Muscle of arm (tissue), 1 donor: ENCODE measurements at regions not wholly inside any gene's neighbourhood (a gene's known extent, or its start where the extent isn't known, plus 50 kb on each side); places are given as distances from the start of the nearest gene placed in this dataset.

Experiments
- DNase-seq: peaks from one replicate; pipeline ENCODE4 v3.0.0-alpha.2; 2013

GRCh38 chr12:126191949-126192348 is 1126.7 kb downstream of the AACS start:
- no peak for DNase-seq

DNA sequence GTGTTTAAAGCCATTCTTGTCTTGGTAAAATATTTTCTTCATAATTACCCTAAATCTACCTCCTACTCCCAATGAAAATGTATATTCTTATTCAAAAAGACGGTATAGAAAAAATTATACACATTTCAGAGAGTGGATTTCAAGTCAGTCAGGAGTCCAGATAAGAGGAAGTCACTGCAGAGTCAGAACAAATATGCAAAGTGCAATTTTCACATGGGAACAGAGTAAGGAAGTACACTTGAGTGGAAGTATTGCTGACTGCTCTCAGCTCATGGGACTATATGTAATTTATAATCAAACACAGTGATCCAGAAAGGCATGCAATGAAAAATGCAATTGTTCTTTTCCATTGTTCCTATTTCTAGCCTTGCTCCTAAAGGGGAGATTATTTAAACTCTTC is 1128.0 kb downstream of the AACS start:
- DNase-seq, result no peak

DNA sequence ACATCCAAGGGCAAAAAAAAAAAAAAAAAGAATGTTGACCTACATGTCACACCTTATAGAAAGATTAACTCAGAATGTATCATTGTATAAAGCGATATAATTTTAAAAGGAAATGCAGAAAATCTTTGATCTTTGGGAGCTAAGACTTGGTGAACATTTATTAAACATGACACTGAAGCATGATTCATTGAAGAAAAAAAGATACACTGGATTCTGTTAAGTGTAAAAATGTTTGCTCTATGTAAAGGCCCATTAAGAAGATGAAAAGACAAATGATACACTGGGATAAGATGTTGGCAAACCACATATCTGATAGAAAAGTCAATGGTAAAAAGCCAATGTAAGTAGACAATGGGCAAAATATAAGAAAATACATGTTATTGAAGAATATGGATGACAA is 1131.0 kb downstream of the AACS start:
- no peak for DNase-seq

- DNase-seq, result no peak
Measured at GRCh38 chr12:126198516-126198915, 1133.3 kb downstream of the AACS start.

- no peak for DNase-seq
Measured at GRCh38 chr12:126198966-126199692, 1133.9 kb downstream of the AACS start.

DNA sequence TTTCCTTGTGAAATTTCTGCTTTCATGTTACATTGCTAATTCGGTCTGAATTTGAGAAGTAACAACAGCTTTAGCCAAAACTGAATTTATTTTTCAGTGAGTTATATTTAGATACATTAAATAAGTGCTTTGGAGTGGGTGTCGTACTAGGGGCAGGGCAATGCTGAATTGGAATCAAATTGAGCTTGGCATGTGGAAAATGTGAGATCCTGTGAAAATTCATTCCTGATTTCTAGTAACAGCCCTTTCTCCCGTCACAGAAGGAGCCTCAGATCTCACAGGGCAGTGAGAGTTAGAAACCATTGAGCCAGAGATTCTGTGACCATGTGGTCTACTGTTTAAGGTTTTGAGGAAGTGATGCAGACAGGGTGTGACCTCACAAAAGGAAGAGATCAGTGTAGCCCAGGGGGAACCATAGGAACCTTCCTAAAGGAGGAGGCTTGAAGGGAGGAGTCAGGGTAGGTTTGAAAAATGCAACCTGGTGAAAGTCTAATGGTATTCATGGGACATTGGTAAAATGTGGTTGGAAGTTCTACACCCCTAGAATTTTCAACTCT is 1136.8 kb downstream of the AACS start:
- no peak for DNase-seq

- DNase-seq, result no peak
Measured at GRCh38 chr12:126204326-126204725, 1139.1 kb downstream of the AACS start.

DNA sequence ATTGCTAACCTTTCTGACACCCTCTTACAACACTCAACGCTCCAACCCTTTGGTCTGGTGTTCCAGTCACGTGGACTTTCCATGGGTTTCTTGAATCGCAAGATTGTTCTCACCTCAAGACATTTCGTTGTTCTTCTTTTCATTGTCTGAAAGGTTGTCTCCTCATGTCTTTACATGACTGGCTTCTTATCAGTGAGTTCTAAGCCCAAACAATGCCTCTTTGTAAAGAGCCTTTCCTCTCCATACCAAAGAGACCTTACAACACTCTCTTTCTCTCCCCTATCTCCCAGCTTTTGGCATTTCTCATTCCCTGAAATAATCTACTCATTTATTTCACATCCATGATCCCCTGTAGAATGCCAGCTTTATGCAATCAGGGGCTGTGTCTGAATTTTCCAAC is 1144.8 kb downstream of the AACS start:
- DNase-seq, result no peak

DNA sequence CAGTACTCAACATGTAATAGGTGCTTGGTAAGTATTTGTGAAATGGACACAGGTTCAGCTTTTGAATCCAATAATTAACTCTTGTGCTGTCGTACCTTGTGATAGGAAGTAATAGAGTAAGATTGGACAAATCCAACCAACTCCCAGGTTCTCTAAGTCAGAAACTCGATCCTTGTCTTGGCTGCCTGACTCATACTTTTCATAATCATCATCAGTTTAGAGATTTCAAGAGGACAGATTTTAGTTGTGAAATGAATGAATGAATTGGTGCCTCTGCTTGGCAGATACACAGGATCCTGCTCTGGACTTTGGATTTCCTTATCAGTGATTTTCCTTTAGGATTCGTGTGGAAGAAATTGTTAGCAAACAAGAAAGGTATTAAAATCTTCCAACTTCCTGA is 1145.2 kb downstream of the AACS start:
- no peak for DNase-seq

DNA sequence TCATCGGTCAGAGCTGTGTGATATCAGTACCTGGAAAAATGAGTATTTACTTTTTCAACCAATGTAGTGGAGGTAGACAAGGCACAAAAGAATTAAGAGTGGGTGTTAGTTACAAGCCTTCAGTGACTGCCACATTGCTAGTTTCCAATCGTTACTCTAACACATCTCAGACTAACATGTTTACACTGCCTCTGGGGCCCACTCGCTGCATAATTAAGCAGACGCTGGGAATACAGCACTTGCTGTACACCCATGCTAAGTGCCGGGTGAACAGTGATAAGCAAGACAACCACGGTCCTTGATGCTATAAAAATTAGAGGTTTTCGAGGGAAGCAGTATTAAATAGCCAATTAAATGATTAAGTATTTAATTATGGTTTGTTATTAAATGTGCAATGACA is 1147.6 kb downstream of the AACS start:
- no peak for DNase-seq

DNA sequence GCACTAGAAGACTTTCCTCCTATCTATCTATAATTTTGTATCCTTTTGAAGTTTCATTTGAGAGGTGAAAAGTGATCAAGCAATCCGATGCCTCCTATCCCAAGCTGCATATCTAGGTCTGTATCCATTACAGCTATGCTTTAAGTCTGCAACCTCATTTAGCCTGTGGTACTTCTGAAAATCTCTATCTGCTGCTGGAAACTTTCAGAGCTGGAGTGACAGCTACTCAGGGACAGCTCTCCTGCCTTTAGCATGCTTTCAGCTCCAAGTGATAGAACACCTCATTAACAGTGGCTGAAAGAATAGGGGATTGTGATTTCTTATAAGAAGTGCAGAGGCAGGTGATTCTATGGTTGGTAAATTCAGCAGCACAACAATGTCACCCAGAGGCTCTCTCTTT is 1153.5 kb downstream of the AACS start:
- no peak for DNase-seq

DNA sequence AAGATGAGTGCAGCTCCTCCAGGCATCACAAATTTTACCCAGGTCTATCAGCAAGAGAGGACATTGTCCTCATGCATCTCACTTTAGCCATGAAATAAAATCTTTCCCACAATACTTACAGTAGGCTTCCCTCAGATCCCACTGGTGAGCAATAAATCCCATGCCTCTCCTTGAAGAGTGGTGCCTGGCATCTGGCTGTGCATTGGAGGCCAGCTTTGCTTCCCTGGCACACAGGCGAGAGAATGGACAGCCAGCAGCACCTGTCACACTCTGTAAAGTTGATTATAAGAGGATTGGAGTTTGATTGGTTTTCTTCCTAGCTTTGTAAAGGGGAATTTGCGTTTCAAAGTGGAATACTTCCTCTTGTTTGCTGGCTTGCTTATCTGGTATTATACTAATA is 1153.9 kb downstream of the AACS start:
- DNase-seq, result no peak

- no peak for DNase-seq
Measured at GRCh38 chr12:126219654-126220279, 1154.5 kb downstream of the AACS start.

GRCh38 chr12:126224032-126224431 is 1158.8 kb downstream of the AACS start:
- DNase-seq, result no peak

DNA sequence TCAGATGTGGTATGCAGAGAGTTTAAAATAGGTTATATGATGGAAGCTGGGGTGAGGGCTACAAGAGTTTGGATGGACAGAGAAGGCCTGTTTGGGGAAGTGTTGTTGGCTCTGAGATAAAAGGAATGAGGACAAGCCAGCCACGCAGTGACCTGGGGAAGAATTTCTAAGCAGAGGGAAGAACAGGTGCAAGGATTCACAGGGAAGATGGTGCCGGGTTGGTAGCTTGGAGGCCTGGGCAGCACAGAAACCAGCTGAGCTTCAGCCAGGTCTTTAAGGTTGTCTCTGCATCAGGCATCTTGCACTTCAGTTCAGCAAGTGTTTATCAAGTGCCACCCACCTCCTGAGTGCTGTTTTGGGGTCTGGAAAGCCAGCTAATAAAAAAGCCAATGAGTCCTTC is 1163.7 kb downstream of the AACS start:
- no peak for DNase-seq

DNA sequence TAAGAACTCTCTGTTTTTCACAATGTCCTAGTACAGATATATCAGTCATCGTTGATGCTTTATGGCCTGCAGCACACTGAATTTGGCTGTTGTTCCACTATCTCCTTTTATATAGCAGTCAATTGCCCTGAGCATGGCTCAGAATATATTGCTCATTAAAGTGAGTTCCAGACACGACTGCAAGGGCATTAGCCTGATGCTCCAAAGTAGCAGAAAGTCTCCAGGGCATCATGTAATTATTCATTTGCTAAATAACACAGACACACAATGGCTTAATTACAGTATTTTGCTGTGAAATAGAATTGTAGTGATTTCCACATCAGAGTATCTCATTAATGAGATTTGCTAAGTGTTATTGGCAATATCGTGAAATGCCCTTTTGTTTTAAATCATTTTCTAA is 1167.5 kb downstream of the AACS start:
- DNase-seq, result no peak

DNA sequence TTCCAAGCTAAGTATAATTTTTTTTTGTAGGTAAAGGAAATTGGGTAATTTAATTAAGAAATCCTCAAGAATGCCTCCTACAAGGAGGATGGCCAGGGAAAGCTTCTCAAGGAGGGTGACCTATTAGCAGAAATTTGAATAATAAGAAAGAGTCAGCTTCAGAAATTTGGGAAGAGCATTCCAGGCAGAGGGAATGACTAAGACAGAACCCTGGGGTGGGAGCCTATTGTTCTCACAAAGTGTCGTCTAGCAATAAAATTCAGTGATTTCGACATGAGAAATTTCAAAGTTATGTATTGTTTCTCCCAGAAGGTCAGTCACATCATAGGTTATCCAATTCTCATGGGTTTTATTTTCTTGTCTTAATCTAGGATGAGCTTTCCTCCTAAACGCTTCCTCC is 1168.4 kb downstream of the AACS start:
- DNase-seq, result no peak

DNA sequence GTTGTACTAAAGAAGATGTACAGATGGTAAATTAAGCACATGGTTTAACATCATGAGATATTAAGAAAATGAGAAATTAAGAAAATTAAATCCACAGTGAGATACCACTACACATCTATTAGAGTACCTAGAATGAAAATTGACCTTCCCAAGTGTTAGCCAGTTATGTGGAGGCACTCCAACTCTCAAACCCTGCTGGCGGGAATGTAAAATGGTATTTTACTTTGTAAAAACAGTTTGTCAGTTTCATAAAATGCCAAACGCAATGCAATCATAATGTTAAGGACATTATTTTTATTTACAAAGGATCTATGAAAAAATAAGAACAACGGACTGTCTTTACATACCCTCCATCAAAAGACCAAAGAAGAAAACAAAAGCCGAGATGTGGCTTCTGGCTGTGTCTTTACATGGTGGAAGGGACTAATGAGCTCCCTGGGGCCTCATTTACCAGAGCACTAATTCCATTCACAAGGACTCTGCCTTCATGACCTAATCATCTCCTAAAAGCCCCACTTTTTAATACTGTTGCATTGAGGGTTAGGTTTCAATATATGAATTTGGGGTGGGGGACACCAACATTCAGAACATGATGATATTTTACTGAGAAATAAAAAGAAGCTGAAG is 1178.7 kb downstream of the AACS start:
- no peak for DNase-seq

GRCh38 chr12:126247936-126248335 is 1182.7 kb downstream of the AACS start:
- DNase-seq, result no peak

GRCh38 chr12:126248871-126249403 is 1183.7 kb downstream of the AACS start:
- DNase-seq, result no peak

- DNase-seq, result no peak
Measured at GRCh38 chr12:126258190-126258589, 1193.0 kb downstream of the AACS start.

DNA sequence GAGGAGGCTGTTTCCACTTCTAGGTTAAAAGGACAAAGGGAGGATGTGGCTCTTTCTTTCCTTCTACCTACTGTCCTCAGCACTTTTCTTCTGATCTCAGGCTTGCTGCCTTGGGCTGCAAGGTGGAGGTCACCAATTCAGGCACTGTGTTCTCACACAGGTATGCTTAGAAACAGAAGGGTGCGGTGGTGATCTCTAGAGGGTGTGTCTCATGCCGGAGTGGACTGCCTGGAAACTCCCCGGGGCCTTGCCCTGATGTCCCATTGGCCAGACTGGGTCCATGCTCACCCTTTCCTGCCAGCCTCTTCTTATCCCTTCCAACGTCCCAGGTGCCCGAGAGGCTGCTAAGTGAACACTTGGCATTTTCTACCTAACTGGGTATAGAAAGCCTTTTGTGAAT is 1197.6 kb downstream of the AACS start:
- DNase-seq, result no peak

GRCh38 chr12:126268222-126268621 is 1203.0 kb downstream of the AACS start:
- DNase-seq, result no peak
